Duodenal mucosa (tissue), 2 donors: ENCODE measurements at regions not wholly inside any gene's neighbourhood (a gene's known extent, or its start where the extent isn't known, plus 50 kb on each side); places are given as distances from the start of the nearest gene placed in this dataset.

Source experiments
- H3K27ac ChIP-seq: one replicate; pipeline ENCODE4 v1.7.0; 2013; ENCODE audit warnings: low read depth, low read length
- H3K27me3 ChIP-seq, 2 donors: one replicate each; pipeline ENCODE4 v1.7.0; 2013; ENCODE audit warnings: low read length in 2 of 2, control low read depth in 1 of 2; ENCODE audit not compliant: insufficient read depth in 2 of 2, control insufficient read depth in 1 of 2
- H3K36me3 ChIP-seq, 2 donors: one replicate each; pipeline ENCODE4 v1.7.0; 2013; ENCODE audit warnings: low read length in 2 of 2, control low read depth in 1 of 2; ENCODE audit not compliant: insufficient read depth in 2 of 2, control insufficient read depth in 1 of 2
- H3K4me1 ChIP-seq, 2 donors: one replicate each; pipeline ENCODE4 v1.7.0; 2013; ENCODE audit warnings: low read length in 2 of 2, control low read depth in 1 of 2; ENCODE audit not compliant: insufficient read depth in 2 of 2, control insufficient read depth in 1 of 2
- H3K4me3 ChIP-seq, 2 donors: one replicate each; pipeline ENCODE4 v1.7.0; 2013; ENCODE audit warnings: low read length in 2 of 2, low read depth in 1 of 2
- H3K9ac ChIP-seq, 2 donors: one replicate each; pipeline ENCODE4 v1.7.0; 2013; ENCODE audit warnings: low read length in 2 of 2, low read depth in 1 of 2
- H3K9me3 ChIP-seq, 2 donors: one replicate each; pipeline ENCODE4 v1.7.0; 2013; ENCODE audit warnings: low read length in 2 of 2, control low read depth in 1 of 2; ENCODE audit not compliant: control insufficient read depth in 1 of 2

DNA sequence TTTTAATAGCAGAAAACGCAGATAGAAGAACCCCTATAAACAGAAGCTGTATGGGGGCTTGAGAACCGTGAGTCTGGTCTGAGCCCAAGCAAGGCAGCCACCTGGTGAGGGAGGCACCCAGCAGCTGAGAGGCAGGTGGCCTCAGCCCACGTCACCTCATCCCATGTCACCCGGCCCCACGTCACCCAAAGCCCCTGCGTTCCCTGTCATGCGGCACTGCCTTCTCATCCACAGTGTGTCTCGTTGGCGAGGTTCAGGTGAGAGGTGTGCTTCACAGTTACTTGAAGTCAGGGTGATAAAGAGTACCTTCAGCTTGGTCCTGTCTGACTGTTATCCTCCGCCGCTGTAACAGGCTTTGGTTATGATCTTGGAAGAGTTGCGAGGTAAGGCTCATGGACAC is 80.6 kb upstream of the IRX4 start:
- Histone ChIP-seq H3K4me3 (no peak overlapping the region), H3K27me3 (no peaks in the 10 kb centered on the region), H3K9me3 (no peaks in the 10 kb centered on the region), H3K9ac (no peak overlapping the region), H3K36me3 (no peaks in the 10 kb centered on the region), H3K4me1 (no peaks in the 10 kb centered on the region), H3K27ac (no peak overlapping the region)

DNA sequence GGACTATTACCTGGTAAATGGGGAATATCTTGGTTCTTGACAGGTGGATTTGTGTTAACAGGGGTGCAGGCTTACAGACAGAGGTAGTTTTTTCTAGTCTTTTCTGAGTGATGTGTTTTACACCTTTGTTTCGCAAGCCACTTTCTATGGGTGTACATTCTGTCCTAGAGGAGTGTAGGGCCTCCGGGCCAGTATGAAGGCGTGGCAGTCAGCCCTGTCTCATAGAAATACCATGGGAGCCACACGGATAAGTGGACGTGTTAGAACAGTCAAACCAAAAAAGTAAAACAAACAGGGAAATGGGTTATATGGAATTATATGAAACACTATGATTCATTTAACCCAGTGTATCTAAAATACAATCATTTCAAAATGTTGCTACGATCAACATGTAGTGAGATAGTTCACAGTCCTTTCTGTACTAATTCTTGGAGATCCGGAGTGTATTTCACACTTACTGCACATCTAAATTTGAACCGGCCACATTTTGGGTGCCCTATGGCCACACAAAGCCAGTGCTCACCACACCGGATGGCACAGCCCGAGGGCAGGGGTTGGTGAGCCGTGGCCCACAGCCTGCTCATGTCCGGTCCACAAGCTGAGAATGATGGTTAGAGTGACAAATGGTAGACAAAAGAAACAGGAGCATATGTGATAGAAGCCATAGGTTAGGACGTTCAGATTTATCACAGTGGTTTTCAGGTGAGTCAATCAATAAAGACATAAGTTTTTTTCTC is 80.1 kb upstream of the IRX4 start:
- no peaks in the 10 kb centered on the region for H3K27me3 ChIP-seq
- no peaks in the 10 kb centered on the region for H3K9me3 ChIP-seq
- H3K27ac ChIP-seq = no peak overlapping the region
- H3K4me3 ChIP-seq = no peak overlapping the region
- H3K36me3 ChIP-seq = no peaks in the 10 kb centered on the region
- no peak overlapping the region for H3K9ac ChIP-seq
- no peaks in the 10 kb centered on the region for H3K4me1 ChIP-seq

DNA sequence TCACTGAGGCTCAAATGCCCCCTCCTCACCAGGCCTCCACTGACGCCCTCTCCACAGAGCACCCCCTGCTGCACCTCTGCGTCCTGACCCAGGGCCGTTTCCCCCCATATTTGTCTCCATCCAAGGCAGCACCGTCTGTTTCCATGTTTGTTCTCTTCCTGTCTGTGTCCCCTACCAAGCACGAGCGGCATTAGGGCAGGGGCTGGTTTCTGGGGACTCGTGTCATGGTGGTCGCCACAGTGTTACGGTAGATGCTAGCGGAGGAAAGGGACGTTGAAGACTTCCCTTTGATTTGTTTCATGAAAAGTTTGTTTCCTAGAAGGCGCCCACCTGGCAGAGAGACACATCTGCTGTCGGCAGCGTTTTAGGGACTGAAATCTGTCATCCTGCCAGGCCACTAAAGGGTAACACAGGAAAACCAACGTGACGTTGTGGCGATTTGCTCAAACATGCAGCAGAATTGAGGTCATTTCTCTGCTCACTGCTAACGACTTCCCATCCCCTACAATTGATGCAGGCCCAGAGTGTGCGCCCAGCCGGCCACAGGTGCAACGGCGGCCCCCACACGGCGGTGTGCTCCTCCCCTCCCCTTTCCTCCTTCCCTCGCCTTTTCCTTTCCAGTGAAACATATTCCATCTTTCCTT is 79.3 kb upstream of the IRX4 start:
- no peaks in the 10 kb centered on the region for H3K27me3 ChIP-seq
- no peak overlapping the region for H3K9ac ChIP-seq
- H3K36me3 ChIP-seq = no peaks in the 10 kb centered on the region
- no peaks in the 10 kb centered on the region for H3K9me3 ChIP-seq
- H3K27ac ChIP-seq = no peak overlapping the region
- H3K4me3 ChIP-seq = no peak overlapping the region
- no peaks in the 10 kb centered on the region for H3K4me1 ChIP-seq

DNA sequence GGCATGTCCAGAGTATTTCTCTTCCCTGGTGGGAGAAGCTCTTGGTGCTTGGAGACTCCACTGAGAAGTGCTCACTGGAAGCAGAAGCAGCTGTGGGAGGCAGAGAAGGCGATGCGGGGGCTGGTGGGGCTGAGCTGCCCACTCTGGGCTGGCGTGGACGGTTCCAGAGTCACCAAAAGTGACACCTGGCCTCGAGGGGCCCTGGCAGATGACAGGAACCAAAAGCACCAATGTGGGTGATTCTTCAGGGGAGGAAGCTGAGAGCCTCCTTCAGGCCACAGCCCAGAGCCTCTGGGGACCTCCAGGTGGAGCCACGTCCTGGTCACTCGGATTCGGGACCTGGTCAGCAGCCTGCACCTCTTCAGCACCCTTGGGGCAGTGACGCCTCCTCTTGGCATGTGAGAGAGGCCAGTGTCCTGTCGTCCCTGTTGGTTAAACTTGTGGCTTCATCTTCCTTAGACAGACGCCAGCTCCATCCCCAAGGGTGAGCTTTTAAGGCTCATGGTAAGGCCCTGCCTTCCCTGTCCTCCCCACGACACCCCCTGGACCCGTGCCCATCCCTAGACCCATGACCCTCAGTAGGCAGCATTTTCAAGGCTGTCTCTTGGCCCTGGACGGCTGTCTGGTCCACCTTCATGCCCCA is 78.7 kb upstream of the IRX4 start:
- H3K27me3 ChIP-seq = no peaks in the 10 kb centered on the region
- no peaks in the 10 kb centered on the region for H3K4me1 ChIP-seq
- H3K36me3 ChIP-seq = no peaks in the 10 kb centered on the region
- no peak overlapping the region for H3K27ac ChIP-seq
- no peaks in the 10 kb centered on the region for H3K9me3 ChIP-seq
- no peak overlapping the region for H3K4me3 ChIP-seq
- no peak overlapping the region for H3K9ac ChIP-seq

DNA sequence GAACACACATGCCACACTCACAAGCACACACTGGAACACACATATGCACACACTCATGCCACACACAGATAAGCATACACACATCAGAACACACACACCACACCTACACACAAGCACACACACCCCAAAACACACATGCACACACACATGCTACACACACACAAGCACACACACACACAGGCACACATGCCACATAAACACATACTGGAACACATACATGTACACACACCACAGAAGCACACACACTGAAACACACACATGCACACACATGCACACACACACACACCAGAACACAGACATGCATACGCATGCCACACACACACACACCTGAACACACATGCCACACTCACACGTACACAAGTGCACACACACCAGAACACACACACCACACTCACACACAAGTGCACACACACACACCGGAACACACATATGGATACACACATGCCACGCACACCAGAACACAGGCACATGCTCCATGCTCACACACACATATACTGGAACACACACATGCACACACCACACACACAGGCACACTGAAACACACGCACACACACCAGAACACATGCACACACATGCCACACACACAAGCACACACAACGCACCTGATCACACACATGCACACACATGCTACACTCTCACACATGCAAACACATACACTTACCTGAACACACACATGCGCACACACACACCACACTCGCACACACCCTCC is 78.0 kb upstream of the IRX4 start:
- H3K27ac ChIP-seq = no peak overlapping the region
- no peaks in the 10 kb centered on the region for H3K36me3 ChIP-seq
- no peaks in the 10 kb centered on the region for H3K4me1 ChIP-seq
- no peak overlapping the region for H3K4me3 ChIP-seq
- no peaks in the 10 kb centered on the region for H3K9me3 ChIP-seq
- no peak overlapping the region for H3K9ac ChIP-seq
- H3K27me3 ChIP-seq = no peaks in the 10 kb centered on the region

DNA sequence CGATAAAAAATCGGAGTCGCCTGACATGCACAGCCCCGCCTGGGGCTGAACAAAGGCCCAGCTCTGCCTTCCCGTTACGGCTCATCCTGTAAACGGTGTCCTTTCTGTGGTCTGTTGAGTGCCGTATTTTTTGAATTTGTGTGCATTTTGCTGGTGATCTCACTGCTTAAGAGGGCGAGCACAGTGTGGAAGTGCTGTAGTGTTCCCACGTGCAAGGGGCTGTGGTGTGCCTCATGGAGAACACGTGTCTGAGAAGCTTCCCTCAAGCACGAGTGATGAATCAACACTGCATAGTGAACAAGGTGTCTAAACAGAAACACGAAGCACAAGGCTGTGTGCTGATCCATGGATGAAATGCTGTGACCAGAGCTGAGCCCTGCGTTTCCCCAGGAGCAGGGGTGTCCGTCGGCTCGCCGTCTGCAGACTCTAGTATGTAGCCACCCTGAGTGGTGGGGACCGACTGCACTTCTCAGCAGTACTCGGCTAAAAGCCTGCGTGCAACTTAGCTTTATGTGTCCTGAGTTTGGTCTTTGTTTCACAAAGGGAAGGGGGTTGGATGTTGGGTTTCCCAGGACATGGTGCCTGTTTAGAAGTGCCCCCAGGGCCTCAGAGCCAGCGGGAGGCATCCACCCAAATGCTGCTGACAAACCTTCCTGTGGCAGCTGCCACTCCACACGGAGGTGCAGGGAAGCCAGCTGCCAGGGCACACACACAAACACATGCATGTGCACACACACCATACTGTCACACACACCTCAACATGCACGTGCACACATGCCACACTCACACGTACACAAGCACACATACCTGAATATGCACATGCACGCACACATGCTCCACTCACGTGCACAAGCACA is 77.2 kb upstream of the IRX4 start:
- H3K4me1 ChIP-seq = no peaks in the 10 kb centered on the region

DNA sequence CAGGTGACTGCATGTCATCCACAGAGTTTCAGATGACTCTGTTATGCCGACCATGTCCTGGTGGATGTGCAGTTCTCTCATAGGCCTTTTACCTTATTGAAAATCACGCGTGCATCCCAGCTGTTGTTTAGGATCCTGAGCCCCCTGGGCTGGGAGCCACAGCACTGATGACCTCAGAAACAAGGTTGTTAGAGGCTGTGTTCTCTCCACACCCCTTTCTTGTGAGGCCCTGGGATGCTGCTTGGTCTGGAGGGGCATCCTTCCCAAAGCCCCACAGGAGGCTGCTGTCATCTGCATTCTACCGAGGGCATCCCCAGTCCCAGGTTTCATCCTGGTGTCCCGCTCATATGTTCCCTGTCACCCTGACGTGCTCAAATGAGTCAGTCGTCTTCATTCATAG is 76.5 kb upstream of the IRX4 start:
- Histone ChIP-seq H3K4me1 (no peaks in the 10 kb centered on the region), H3K27me3 (no peaks in the 10 kb centered on the region), H3K27ac (no peak overlapping the region), H3K9me3 (no peaks in the 10 kb centered on the region), H3K9ac (no peak overlapping the region), H3K4me3 (no peak overlapping the region), H3K36me3 (no peaks in the 10 kb centered on the region)

More for the DNA sequence above, 77.2 kb upstream of the IRX4 start:
- Histone ChIP-seq H3K9me3 (no peaks in the 10 kb centered on the region), H3K27ac (no peak overlapping the region), H3K9ac (no peak overlapping the region), H3K36me3 (no peaks in the 10 kb centered on the region), H3K27me3 (no peaks in the 10 kb centered on the region), H3K4me3 (no peak overlapping the region)

DNA sequence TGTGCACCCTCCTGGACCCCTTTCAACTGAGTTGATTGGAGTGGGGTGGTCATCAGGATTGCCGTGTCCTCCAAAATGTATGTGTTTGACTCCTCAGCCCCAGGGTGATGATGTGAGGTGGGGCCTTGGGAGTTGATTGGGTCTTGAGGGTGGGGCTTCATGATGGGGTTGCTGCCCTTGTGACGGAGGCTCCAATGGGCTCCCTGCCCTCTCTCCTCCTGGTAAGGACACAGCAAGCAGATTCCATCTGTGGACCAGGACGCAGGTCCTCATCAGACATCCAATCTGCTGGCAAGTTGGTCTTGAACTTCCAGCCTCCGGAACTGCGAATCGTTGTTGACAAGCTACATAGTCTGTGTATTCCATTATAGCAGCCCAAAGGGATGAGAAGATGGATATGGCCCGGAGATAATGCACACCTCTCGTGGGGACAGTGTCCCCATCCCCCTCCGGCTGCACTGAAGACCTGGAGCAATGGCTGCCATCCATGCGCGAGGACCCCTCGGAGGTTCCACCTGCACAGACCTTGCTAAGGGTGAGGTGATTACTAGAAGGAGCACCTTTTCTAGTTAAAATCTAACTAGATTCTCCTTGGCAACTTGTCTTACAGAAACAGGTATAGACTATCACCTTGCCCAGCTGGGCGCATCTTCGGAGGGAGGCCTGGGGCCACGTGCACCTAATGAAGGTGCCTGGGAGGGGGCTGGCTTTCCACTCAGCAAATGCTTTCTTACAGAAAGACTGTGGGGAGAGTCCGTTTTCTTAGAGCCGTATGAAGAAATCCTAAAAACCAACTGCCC is 75.7 kb upstream of the IRX4 start:
- no peaks in the 10 kb centered on the region for H3K4me1 ChIP-seq
- no peaks in the 10 kb centered on the region for H3K36me3 ChIP-seq
- no peaks in the 10 kb centered on the region for H3K9me3 ChIP-seq
- H3K4me3 ChIP-seq = no peak overlapping the region
- H3K27me3 ChIP-seq = no peaks in the 10 kb centered on the region
- no peak overlapping the region for H3K9ac ChIP-seq
- no peak overlapping the region for H3K27ac ChIP-seq

DNA sequence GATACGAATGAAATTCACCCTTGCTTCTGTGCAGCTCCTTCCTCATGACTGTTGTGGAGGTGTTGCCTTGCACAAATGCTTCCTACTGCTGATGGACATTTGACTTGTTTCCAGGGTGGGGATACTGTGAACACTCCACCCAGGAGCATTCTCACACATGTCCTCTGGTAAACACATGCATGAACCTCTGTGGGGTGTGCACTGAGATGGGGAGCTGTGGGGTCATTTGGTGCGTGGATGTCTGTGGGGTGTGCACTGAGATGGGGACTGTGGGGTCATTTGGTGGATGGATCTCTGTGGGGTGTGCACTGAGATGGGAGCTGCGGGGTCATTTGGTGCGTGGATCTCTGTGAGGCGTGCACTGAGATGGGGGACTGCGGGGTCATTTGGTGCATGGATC is 72.9 kb upstream of the IRX4 start:
- no peak overlapping the region for H3K27ac ChIP-seq
- no peaks in the 10 kb centered on the region for H3K36me3 ChIP-seq
- no peak overlapping the region for H3K4me3 ChIP-seq
- H3K27me3 ChIP-seq = no peaks in the 10 kb centered on the region
- no peak overlapping the region for H3K9ac ChIP-seq
- H3K9me3 ChIP-seq = no peaks in the 10 kb centered on the region
- H3K4me1 ChIP-seq = no peaks in the 10 kb centered on the region
